ENCODE measurements at regions not wholly inside any gene's neighbourhood (a gene's known extent, or its start where the extent isn't known, plus 50 kb on each side); places are given as distances from the start of the nearest gene placed in this dataset.
A peak's percentile ranks its signal among the peaks of the same experiment; 100 is the strongest.

DNA sequence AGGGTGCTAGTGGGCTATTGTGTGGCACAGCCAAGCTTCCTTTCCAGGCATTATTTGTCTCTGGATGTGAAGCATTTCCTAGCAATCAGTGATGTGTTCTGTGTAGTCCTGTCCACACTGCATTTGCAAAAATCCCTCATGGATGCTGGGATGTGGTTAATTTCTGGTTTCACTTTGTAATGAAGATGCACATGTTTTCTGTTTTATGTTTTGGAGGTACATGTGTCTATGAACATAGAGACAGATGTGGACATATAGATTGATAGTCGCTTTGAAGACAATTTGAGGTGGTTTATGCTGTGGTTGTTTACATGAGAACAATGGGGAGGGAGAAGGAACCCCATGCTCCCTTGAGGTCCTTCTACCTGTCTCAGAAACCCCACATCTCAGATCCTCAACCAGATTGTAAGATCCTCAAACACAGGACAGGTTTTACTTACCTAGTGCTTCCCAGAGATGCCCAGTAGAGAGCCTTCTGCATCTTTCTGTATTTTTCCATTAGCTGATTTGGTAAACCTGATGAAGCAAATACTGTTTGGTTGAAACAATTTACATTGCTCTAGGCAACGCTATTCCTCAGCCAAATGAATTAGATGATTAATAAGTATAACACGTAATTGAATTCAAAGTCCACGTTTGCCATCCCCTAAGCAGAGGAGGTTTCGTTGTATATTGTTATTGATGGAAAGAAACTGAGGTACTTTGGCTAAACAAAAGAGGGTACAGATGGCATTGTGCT is 204.4 kb downstream of the SPP2 start:
- no peak overlapping the region for H3K4me3 ChIP-seq
- TF ChIP-seq, protein P1, sequence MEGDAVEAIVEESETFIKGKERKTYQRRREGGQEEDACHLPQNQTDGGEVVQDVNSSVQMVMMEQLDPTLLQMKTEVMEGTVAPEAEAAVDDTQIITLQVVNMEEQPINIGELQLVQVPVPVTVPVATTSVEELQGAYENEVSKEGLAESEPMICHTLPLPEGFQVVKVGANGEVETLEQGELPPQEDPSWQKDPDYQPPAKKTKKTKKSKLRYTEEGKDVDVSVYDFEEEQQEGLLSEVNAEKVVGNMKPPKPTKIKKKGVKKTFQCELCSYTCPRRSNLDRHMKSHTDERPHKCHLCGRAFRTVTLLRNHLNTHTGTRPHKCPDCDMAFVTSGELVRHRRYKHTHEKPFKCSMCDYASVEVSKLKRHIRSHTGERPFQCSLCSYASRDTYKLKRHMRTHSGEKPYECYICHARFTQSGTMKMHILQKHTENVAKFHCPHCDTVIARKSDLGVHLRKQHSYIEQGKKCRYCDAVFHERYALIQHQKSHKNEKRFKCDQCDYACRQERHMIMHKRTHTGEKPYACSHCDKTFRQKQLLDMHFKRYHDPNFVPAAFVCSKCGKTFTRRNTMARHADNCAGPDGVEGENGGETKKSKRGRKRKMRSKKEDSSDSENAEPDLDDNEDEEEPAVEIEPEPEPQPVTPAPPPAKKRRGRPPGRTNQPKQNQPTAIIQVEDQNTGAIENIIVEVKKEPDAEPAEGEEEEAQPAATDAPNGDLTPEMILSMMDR (IDR thresholded peaks at IDR 0.05) = no peak
- TF ChIP-seq POLR2A (IDR thresholded peaks at IDR 0.05) = no peak
- TF ChIP-seq POLR2AphosphoS5 (IDR thresholded peaks at IDR 0.05) = no peak
- H3K9me3 ChIP-seq = no peaks in the 10 kb centered on the region
- 76% methylated on average over 5 of the region's 5 CpGs for WGBS
- H3K27me3 ChIP-seq (replicated peaks; ENCODE audit: insufficient read depth) = no peaks in the 10 kb centered on the region
- H3K4me1 ChIP-seq (replicated peaks) = no peaks in the 10 kb centered on the region
- H3K36me3 ChIP-seq = no peaks in the 10 kb centered on the region
- DNase-seq (ENCODE audit: low spot score) = no peak
- intact Hi-C loops (cut with DNase I) = no loop called here
- no peak overlapping the region for H3K27ac ChIP-seq

DNA sequence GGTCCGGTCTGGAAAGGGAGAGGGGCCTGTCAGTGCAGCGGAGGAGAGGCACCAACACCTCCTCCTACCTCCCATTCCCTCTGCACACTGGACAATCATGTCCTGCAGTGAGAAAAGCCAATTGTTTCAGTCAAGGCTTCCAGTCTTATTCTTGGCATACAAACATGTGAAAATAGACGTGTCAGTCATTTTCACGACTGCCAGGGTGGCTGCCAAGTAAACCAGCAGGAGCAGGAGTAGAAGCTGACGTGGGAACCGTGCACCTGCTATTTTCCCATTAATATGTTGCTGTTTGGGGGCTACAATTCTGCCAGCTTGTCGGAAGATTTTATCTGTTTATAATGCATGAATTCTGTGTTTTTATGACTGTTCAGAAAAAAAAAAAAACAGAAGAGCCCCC is 202.3 kb downstream of the SPP2 start:
- Histone ChIP-seq H3K27me3 (replicated peaks; ENCODE audit: insufficient read depth) (no peaks in the 10 kb centered on the region), H3K4me3 (no peak overlapping the region), H3K9me3 (no peaks in the 10 kb centered on the region), H3K36me3 (no peaks in the 10 kb centered on the region), H3K4me1 (replicated peaks) (no peaks in the 10 kb centered on the region), H3K27ac (no peak overlapping the region)
- intact Hi-C loops (cut with DNase I) = no loop called here
- DNase-seq (ENCODE audit: low spot score) = peak; percentile 33
- WGBS = 35% methylated on average over 7 of the region's 7 CpGs
- TF ChIP-seq POLR2A (IDR thresholded peaks at IDR 0.05) = no peak
- no peak for TF ChIP-seq POLR2AphosphoS5 (IDR thresholded peaks at IDR 0.05)
- TF ChIP-seq, protein P1 (IDR thresholded peaks at IDR 0.05) = no peak

DNA sequence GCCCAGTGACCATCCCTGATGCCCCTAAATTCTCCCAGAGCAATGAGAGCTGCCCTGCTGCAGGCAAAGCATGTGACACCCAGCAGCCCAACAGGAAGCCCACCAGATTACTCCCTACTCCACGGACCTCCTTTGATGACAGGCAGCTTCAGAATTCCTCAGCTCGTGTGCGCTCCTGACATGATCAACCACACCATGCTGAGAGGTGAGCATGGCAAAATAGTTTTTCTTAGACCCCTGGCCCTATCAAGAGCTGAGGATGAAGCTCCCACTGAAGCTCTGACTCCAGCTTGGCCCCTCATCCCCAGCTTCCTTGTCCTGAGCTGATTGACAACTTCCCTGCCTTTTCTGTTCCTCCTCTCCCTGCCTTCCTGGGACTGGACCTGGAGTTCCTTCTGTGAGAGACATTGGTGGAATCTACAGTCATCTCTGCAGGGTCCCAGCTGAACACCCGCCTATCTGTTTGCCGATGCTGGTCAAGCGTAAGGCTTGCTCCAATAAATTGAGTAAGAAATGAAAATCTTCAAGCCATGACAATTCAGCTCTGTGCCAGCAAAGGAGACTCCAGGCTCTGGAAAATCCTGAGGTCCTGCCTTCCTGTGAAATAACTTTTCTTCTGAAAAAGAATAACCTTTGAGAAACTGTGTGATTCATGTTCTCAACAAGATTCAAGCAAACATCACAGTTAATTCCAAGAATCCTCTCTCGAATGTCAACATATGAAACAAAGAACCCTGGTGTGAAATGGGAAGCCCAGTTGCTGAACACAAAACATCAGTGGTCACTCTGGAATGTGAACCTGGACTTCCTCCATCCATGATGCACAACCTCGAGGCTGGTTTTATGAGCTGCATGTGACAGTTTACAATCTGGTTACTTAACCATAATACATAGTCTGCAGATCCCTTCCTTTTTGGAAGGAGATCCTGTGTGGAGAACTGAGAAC is 201.1 kb downstream of the SPP2 start:
- TF ChIP-seq POLR2AphosphoS5 (IDR thresholded peaks at IDR 0.05) (peak; percentile 98), POLR2A (IDR thresholded peaks at IDR 0.05) (no peak)
- Histone ChIP-seq H3K27ac (peak overlapping the region; percentile 47 to 69), H3K27me3 (replicated peaks; ENCODE audit: insufficient read depth) (no peaks in the 10 kb centered on the region), H3K36me3 (no peaks in the 10 kb centered on the region), H3K4me1 (replicated peaks) (no peaks in the 10 kb centered on the region), H3K4me3 (no peak overlapping the region), H3K9me3 (no peaks in the 10 kb centered on the region)
- peak; percentile 91 for DNase-seq (ENCODE audit: low spot score)
- intact Hi-C loops (cut with DNase I) = no loop called here
- 54% methylated on average over 8 of the region's 8 CpGs for WGBS

DNA sequence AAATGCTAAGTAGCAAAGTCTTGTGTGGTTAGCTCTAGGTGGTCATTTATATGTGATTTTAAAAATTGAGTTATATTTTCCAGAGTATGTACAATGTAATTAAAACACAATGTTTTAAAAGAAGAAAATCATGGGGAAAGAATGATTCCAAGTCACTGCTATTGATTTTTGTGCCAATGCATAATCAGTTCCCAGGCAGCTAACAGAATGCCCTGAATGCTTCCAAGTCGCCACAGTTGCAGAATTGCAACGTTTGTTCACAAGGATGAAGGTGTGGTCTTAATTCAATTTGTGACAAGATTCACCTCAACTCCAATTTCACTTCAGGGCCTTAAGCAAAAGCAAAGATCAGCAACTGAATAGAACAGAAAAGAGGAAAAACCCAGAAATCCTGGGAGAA is 200.4 kb downstream of the SPP2 start:
- no peak for TF ChIP-seq POLR2AphosphoS5 (IDR thresholded peaks at IDR 0.05)
- TF ChIP-seq, protein P1 (IDR thresholded peaks at IDR 0.05) = no peak
- TF ChIP-seq POLR2A (IDR thresholded peaks at IDR 0.05) = no peak
- intact Hi-C loops (cut with DNase I) = no loop called here
- DNase-seq (ENCODE audit: low spot score) = no peak
- H3K4me3 ChIP-seq = no peak overlapping the region
- H3K27ac ChIP-seq = peak overlapping the region in 1 of 2 donors; percentile 69
- no peaks in the 10 kb centered on the region for H3K9me3 ChIP-seq
- H3K4me1 ChIP-seq (replicated peaks) = no peaks in the 10 kb centered on the region
- no peaks in the 10 kb centered on the region for H3K27me3 ChIP-seq (replicated peaks; ENCODE audit: insufficient read depth)
- WGBS = 72% methylated on average over 2 of the region's 2 CpGs
- H3K36me3 ChIP-seq = no peaks in the 10 kb centered on the region

DNA sequence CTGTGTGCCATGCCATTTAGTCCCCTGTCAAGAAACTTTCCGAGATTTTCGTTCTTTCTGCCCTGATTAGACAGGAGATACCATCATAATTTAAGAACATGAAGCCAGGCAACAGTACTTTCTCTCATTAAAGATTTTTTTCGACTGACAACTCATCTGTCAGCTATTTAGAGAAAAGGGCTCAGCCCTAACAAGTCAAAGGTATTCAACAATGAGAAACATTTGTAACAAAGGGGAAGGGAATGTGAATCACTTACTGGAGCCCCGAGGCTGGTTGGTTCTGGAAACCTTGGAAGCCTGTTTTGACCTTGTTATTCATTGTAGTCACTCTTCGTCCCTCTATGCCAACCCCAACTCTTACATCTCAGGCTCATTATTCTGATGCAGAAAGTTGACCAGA is 199.4 kb downstream of the SPP2 start:
- TF ChIP-seq POLR2A (IDR thresholded peaks at IDR 0.05) = no peak
- TF ChIP-seq POLR2AphosphoS5 (IDR thresholded peaks at IDR 0.05) = peak; percentile 67
- peak; percentile 56 for DNase-seq (ENCODE audit: low spot score)
- no peaks in the 10 kb centered on the region for H3K36me3 ChIP-seq
- H3K27me3 ChIP-seq (replicated peaks; ENCODE audit: insufficient read depth) = no peaks in the 10 kb centered on the region
- no peak overlapping the region for H3K27ac ChIP-seq
- no peak overlapping the region for H3K4me3 ChIP-seq
- no peaks in the 10 kb centered on the region for H3K4me1 ChIP-seq (replicated peaks)
- H3K9me3 ChIP-seq = no peaks in the 10 kb centered on the region
- WGBS = 46% methylated on average over 5 of the region's 5 CpGs
- intact Hi-C loops (cut with DNase I) = no loop called here

Measured in prostate gland (tissue), 2 donors.